K562 (cell line): ENCODE measurements at regions not wholly inside any gene's neighbourhood (a gene's known extent, or its start where the extent isn't known, plus 50 kb on each side); places are given as distances from the start of the nearest gene placed in this dataset.

Source experiments
- ATF2 ChIP-seq: sonication (generic); formaldehyde crosslinking; IDR thresholded peaks from 2 replicates; pipeline ENCODE4 v1.8.1; 2022; ENCODE audit warnings: missing genetic modification reagents
- E2F4 ChIP-seq: sonication (generic); formaldehyde crosslinking; IDR thresholded peaks from 2 replicates; pipeline ENCODE4 v1.8.0; 2022; ENCODE audit warnings: mild to moderate bottlenecking, low read depth, missing genetic modification reagents
- E2F5 ChIP-seq: sonication (generic); formaldehyde crosslinking; IDR thresholded peaks from 2 replicates; pipeline ENCODE4 v1.8.0; 2022; ENCODE audit warnings: mild to moderate bottlenecking, missing genetic modification reagents
- E2F6 ChIP-seq, 2 experiments: IDR thresholded peaks; 2 replicates each; pipeline ENCODE4 v1.6.1; 2011; ENCODE audit warnings: borderline replicate concordance in 1 of 2, control low read depth in 1 of 2, low read depth in 1 of 2, low read length in 1 of 2, mild to moderate bottlenecking in 1 of 2, mixed read lengths in 1 of 2, moderate library complexity in 1 of 2; ENCODE audit not compliant: insufficient read depth in 1 of 2, insufficient read length in 1 of 2, poor library complexity in 1 of 2, severe bottlenecking in 1 of 2; ENCODE audit errors: extremely low read depth in 1 of 2
- FOXP4 ChIP-seq: sonication (generic); formaldehyde crosslinking; IDR thresholded peaks from 2 replicates; pipeline ENCODE4 v1.8.0; 2022; ENCODE audit warnings: mild to moderate bottlenecking, missing genetic modification reagents, borderline replicate concordance
- HOXB6 ChIP-seq: fragments of 250-450 bp; sonication (Bioruptor Pico); IDR thresholded peaks from 2 replicates; pipeline ENCODE4 v1.5.1; 2022; ENCODE audit warnings: mild to moderate bottlenecking, borderline replicate concordance
- MTF1 ChIP-seq: fragments of 250-450 bp; sonication (Bioruptor Pico); IDR thresholded peaks from 2 replicates; pipeline ENCODE4 v1.9.0; 2021; ENCODE audit warnings: moderate library complexity, mild to moderate bottlenecking, inconsistent platforms, borderline replicate concordance
- RBM22 ChIP-seq: fragments of 200-400 bp; formaldehyde crosslinking; IDR thresholded peaks from 2 replicates; pipeline ENCODE4 v1.6.1; 2018; ENCODE audit warnings: low read length, low read depth; ENCODE audit not compliant: poor library complexity, severe bottlenecking
- TCF7 ChIP-seq: sonication (generic); IDR thresholded peaks from 2 replicates; pipeline ENCODE4 v1.6.1; 2016; ENCODE audit warnings: antibody characterized with exemption, borderline replicate concordance
- ZNF354B ChIP-seq: fragments of 250-450 bp; sonication (Bioruptor Pico); IDR thresholded peaks from 2 replicates; pipeline ENCODE4 v1.4.0; 2020

- TF ChIP-seq E2F5 (CRISPR knock-in tag) = no peak
- no peak for TF ChIP-seq ATF2 (CRISPR knock-in tag)
- TF ChIP-seq E2F4 (CRISPR knock-in tag) = no peak
- TF ChIP-seq FOXP4 = no peak
- TF ChIP-seq HOXB6 (CRISPR knock-in tag) = no peak
- TF ChIP-seq TCF7 = no peak
- no peak for TF ChIP-seq RBM22
- no peak for TF ChIP-seq ZNF354B (CRISPR knock-in tag)
- TF ChIP-seq MTF1 (CRISPR knock-in tag) = no peak
- TF ChIP-seq E2F6 (IDR thresholded peaks at IDR 0.05; ENCODE audit: borderline replicate concordance in 1 of 2, extremely low read depth in 1 of 2, insufficient read depth in 1 of 2, insufficient read length in 1 of 2, low read depth in 1 of 2, low read length in 1 of 2, poor library complexity in 1 of 2, severe bottlenecking in 1 of 2) = no peak
These were observed 203.4 kb downstream of the CCNG2 start for GRCh38 chr4:77360451-77360850.
